ENCODE measurements at regions not wholly inside any gene's neighbourhood (a gene's known extent, or its start where the extent isn't known, plus 50 kb on each side); places are given as distances from the start of the nearest gene placed in this dataset.
"Not testable (repeated sequence)": the region's sequence is repeated elsewhere in the genome, so short reads cannot be mapped to it uniquely, and the experiment has no call there.

DNA sequence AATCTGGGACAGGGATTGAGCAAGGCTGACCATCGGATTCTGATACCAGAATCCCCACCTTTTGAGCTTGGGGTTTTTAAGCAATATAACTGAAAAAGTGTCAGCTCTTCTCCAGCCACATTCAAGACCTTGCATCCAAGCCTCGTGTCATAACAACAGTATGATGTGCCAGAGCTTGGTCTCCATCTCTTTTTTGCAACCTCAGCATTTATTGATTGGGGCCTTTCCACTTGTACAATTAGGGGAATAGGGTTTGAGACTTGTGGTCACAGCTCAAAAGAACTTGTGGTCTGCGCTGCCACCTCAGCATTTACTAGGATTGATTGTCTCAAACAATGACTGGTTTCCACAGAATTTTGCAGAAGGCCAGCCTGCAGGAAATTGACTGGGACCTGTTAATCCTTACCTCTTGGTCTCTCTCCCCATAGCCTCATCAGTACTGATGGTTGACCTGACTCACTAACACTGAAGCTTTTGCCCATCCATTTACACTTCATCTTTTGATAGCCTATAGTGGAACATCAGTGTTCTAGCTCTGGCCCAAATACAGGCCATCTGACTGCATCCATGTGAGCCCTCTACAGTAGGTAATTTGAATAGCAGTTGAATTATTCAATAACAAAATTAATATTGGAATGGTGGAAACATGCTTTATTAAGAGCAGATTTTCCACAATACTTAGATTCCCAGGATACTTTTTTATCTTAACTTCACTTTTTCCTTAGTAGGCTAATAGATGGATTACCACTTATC, 381.6 kb upstream of the PRR16 start:
- DNase-seq (ENCODE audit: low read depth in 4 of 4, low spot score in 3 of 4) = no peak

GRCh38 chr5:120083851-120084542, 380.1 kb upstream of the PRR16 start:
- DNase-seq (ENCODE audit: low read depth in 4 of 4, low spot score in 3 of 4) = no peak

GRCh38 chr5:120084543-120084870, 379.6 kb upstream of the PRR16 start:
- no peak for DNase-seq (ENCODE audit: low read depth in 4 of 4, low spot score in 3 of 4)

DNA sequence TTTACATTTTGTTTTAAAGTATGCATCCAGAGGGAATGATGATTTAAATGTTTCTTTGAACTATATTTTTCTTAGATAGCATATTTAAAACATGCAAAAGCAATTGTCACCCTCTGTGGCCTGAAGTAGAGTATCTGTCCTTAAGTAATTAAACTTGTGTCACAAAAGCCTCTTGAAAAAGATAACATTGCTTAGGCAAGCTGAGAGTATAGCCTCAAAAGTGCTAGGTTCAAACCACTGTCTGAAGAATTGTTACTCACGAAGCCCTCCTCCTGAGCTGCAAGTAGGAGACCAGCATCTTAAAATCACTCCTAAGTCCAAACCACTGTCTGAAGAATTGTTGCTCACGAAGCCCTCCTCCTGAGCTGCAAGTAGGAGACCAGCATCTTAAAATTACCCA, 378.0 kb upstream of the PRR16 start:
- DNase-seq (ENCODE audit: low read depth in 4 of 4, low spot score in 3 of 4) = no peak

- no peak for DNase-seq (ENCODE audit: low read depth in 4 of 4, low spot score in 3 of 4)
Observed at GRCh38 chr5:120088412-120088811, 375.7 kb upstream of the PRR16 start.

GRCh38 chr5:120088836-120089235, 375.3 kb upstream of the PRR16 start:
- no peak for DNase-seq (ENCODE audit: low read depth in 4 of 4, low spot score in 3 of 4)

DNA sequence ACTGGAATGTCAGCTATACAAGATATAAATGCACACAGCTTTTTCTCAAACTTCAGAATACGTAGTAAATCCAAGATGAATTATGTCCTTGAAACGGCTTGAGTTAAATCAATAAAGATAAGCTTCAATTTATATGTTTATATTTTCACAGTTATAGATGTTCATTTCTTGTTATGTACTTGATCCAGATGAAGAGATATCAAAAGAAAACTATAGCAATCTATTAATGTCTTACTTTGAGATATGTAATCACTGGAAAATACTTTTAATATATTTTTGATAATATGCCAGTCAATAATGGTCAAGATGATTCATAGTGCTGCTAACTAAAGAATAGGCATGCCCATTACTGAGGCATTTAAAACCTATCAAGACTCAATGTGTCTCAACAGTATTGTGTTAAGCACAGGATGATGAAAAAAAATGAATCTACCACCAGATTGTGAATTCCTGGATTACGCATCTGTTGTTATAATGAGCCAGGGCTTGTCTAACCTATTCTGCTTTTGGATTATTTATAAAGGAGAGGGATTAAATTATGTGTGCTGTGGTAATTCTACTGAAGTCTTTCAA, 372.6 kb upstream of the PRR16 start:
- DNase-seq (ENCODE audit: low read depth in 4 of 4, low spot score in 3 of 4) = no peak

DNA sequence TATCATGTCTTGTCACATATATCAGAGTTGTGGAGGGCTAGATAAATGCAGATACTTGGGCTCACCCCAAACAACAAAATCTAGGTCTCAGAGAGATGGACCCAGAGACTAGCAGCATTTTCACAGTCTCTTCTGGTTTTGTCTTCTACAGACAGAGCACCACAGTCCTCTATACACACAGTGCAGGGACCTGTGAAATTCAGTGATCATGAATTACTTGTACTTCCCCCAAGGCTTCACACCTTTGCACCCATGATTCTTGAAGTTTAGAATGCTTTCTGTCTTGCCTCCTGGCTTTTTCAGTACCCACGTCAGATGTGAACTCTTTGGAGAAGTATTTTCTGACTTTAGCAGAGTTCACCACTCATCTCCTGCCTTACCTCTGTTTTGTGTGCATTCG, 371.5 kb upstream of the PRR16 start:
- DNase-seq (ENCODE audit: low read depth in 4 of 4, low spot score in 3 of 4) = no peak

DNA sequence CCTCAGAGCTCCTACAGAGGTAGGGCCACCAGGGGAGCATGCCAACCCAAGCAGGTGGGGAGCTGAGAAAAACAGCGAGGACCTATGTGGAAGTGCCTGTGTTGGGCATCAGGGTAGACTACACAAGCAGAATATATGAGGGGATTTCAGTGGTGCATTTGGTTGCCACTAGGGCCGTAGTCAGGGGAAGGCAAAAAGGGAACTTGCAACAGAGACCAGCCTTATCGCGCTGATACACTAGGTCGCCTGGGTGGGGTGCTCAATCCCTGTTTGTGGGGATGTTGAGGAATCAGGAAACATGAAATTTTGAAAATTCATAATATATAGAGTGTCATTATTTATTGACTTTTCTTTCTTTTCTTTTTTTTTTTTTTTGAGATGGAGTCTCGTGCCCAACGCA, 370.9 kb upstream of the PRR16 start:
- DNase-seq (ENCODE audit: low read depth in 4 of 4, low spot score in 3 of 4) = no peak

DNA sequence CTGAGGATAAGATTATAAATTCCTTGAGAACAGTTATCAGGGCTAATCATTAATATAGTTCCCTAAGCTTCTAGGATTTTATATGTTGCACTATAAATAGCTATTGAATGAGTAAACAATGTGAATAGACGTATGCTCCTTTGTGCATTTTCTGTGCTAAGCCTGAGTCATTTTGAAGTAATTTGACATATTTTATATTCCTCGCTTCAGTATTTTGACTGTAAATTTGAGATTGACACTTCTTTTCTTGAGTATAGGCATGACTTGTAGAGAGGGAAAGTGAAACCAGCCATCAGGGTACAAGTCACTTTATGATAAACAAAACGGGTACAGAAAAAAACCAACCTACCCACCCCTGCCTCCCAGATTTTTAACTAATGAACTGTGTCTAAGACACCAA, 367.7 kb upstream of the PRR16 start:
- DNase-seq (ENCODE audit: low read depth in 4 of 4, low spot score in 3 of 4) = no peak

GRCh38 chr5:120098426-120098825, 365.7 kb upstream of the PRR16 start:
- DNase-seq (ENCODE audit: low read depth in 4 of 4, low spot score in 3 of 4) = no peak

GRCh38 chr5:120098902-120099535, 365.1 kb upstream of the PRR16 start:
- DNase-seq (ENCODE audit: low read depth in 4 of 4, low spot score in 3 of 4) = no peak

DNA sequence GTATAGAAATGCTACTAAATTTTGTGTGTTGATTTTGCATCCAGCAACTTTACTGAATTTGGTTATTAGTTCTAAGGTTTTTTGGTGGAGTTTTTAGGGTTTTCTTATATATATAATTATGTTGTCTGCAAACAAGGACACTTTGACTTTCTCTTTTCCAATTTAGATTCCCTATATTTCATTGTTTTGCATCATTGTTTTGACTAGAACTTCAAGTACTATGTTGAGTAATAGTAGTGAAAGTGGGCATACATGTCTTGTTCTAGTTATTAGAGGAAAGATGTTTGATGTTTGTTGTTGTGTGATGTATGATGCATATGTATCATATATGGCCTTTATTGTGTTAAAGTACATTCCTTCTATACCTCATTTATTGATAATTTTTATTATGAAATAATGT, 362.3 kb upstream of the PRR16 start:
- no peak for DNase-seq (ENCODE audit: low read depth in 4 of 4, low spot score in 3 of 4)

- no peak for DNase-seq (ENCODE audit: low read depth in 4 of 4, low spot score in 3 of 4)
Observed at GRCh38 chr5:120103495-120103894, 360.6 kb upstream of the PRR16 start.

- DNase-seq (ENCODE audit: low read depth in 4 of 4, low spot score in 3 of 4) = no peak
Observed at GRCh38 chr5:120106912-120107525, 357.1 kb upstream of the PRR16 start.

- DNase-seq (ENCODE audit: low read depth in 4 of 4, low spot score in 3 of 4) = no peak
Observed at GRCh38 chr5:120108586-120109248, 355.4 kb upstream of the PRR16 start.

DNA sequence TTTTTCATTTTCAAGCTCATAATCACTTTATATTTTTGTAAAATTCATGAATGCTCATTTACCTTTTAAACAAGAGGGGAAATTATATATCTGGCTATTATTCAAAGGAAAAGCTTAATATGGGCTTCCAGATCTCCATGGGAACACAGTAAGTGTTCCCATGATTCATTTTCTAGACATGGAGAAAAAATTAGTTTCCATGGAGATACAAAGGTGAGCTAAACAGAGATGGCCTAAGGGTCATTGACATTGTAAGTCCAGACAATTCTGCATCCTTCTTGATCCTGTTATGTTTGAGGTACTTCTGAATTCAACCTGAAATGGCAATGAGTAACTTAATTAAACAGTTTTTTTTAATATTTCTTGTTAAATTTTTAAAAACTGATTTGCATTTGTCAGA, 341.4 kb upstream of the PRR16 start:
- DNase-seq (ENCODE audit: low read depth in 4 of 4, low spot score in 3 of 4) = no peak

GRCh38 chr5:120124031-120124430, 340.1 kb upstream of the PRR16 start:
- DNase-seq (ENCODE audit: low read depth in 4 of 4, low spot score in 3 of 4) = no peak

DNA sequence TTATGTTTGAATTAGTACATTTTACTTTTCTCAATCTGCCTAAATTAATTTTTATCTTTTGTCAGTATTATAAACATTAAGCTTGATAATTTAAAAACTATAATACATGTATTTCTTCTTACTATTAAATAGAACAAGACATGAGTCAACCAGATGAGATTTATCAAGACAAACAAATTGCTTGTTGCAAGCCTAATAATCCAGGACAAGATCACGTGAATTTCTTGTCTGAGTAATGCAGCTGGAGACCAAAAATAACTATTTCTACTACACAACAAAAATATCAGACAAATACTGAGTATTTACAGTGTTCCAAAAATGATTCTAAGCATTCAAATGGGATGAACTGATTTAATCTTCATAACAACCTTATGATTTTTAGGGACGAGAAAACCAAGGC, 339.1 kb upstream of the PRR16 start:
- DNase-seq (ENCODE audit: low read depth in 4 of 4, low spot score in 3 of 4) = no peak

DNA sequence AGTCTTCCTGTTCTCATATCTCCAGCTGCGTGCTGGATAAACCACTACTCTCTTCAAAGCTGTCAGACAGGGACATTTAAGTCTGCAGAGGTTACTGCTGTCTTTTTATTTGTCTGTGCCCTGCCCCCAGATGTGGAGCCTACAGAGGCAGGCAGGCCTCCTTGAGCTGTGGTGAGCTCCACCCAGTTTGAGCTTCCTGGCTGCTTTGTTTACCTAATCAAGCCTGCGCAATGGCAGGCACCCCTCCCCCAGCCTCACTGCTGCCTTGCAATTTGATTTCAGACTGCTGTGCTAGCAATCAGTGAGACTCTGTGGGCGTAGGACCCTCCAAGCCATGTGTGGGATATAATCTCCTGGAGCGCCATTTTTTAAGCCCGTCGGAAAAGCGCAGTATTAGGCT, 331.8 kb upstream of the PRR16 start:
- DNase-seq (ENCODE audit: low read depth in 4 of 4, low spot score in 3 of 4) = not testable (repeated sequence)

- no peak for DNase-seq (ENCODE audit: low read depth in 4 of 4, low spot score in 3 of 4)
Observed at GRCh38 chr5:120134944-120135343, 329.2 kb upstream of the PRR16 start.
